Peyer's patch (tissue), 4 donors: ENCODE measurements at regions not wholly inside any gene's neighbourhood (a gene's known extent, or its start where the extent isn't known, plus 50 kb on each side); places are given as distances from the start of the nearest gene placed in this dataset.

Experiments
- CTCF ChIP-seq, 6 experiments: fragments of 450-650 bp in 4 of 6; fragments of 200-600 bp in 2 of 6; sonication (generic) in 1 of 6; IDR thresholded peaks; one replicate each; pipeline ENCODE4 v1.5.1; 2017 to 2019; ENCODE audit warnings: antibody characterized with exemption in 6 of 6, mild to moderate bottlenecking in 3 of 6, moderate library complexity in 1 of 6
- POLR2A ChIP-seq, 2 donors: fragments of 450-650 bp; IDR thresholded peaks; one replicate each; pipeline ENCODE4 v1.5.1; 2017; ENCODE audit warnings: antibody characterized with exemption in 2 of 2, mild to moderate bottlenecking in 2 of 2, moderate library complexity in 2 of 2

- TF ChIP-seq CTCF (IDR thresholded peaks at IDR 0.05): no peak
- TF ChIP-seq POLR2A (IDR thresholded peaks at IDR 0.05): no peak
These were observed 427.5 kb upstream of the MGAT4C start for GRCh38 chr12:86683568-86684304.
